GM19328 (cell line): ENCODE measurements at regions not wholly inside any gene's neighbourhood (a gene's known extent, or its start where the extent isn't known, plus 50 kb on each side); places are given as distances from the start of the nearest gene placed in this dataset.

Experiments used
- ATAC-seq: cut with Tn5 transposase; IDR thresholded peaks from one replicate; pipeline ENCODE4 v1.9.1; 2021; ENCODE audit warnings: mild to moderate bottlenecking, moderate library complexity; ENCODE audit not compliant: unreplicated experiment

DNA sequence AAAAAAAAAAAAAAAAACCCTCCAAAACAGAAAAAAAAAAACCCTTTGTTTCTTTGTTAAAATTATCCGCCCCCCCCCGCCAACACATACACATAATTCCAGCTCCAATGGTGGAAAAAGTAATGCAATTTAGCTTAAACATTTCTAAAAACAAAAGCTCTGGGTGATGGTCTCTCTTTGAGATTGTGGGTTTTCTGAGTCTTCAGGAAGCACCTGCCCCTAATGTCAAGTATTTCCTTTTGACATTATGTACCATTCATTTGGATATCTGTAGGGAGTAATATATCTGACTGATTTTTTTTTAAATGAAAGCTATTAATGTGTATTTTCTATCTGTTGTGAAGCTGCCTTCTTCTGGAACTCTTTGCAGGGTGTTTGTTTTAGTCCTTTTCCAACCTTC, 389.7 kb downstream of the TAF11L14 start:
- no peak for ATAC-seq

DNA sequence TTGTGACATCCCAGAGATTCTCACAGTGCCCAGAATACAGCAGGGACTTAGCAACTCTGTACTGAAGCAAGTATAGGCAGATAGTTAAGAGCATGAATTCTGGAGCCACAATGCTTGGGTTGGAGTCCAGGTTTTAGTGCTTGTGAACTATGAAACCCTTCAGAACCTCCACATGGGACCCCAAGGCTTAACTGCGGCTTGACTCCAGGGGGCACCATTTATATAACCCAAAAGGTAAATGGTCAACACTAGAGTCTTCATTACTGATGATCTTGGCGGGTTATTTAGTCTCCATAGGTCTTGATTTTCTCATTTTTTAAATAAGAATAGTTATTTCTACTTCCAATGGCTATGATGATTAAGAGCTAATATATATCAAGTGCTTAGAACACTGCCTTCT, 390.3 kb downstream of the TAF11L14 start:
- ATAC-seq: no peak

DNA sequence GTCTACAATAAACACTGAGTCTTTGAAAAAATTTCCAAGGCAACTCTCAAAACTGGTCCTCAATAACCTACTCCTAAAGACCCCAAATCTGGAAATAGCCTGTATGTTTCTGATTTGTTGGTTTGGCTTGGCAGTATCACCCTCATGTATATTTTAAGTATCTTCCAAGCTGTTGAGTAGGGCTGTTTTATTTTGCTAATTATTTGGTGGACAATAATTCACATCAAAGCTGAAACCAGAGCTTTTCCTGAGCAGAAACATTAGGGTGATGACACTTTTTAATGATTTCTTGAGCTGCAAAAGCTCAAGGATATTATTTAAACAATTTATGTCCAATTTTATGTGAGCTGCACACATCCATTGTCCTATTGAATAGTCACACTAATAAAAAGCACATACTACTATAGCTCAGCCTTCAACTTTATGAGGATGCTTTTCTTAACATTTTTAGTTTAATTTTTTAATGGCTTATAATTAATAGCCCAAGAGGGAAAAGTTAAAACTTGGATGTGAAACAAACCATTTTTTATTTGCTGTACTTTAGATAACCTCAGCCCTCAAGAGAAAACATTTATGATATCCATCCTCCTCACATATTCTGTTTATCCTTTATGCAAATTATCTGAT, 393.1 kb downstream of the TAF11L14 start:
- ATAC-seq: no peak

DNA sequence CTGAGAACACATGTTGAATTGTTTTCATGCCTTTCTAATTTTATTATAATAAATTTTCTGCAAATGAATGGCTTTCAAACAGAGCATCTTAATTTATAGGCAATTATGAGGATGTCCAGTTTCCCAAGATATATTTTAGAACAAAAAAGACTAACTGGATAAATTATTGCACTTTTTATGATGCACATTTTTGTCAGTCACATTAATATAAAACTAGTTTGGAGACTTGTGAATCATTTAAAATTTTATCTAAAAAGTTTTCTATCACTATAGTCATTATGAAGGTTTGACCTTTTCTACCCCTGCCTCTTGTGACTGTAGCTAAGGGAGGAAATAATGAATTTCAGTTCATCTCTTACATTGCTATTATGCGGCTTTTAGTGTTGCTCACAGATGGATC, 393.8 kb downstream of the TAF11L14 start:
- ATAC-seq: no peak

DNA sequence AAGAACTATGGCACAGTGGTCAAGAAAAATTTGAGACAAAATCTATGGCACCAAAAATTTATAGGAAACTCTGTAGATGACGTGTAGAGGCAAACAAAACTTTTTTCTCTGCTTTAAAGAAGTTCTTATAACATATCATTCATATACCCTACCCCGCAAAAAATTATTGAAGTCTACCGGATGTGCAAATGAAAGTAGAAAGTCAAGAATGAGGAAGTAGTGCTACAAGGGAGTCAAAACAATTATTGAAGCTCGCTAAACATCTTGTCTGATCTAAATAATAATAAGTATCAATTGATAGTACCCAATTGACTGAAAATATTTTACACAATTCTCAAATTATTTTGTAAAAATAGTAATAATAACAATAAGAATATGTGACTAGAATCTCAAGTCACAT, 398.5 kb downstream of the TAF11L14 start:
- no peak for ATAC-seq

DNA sequence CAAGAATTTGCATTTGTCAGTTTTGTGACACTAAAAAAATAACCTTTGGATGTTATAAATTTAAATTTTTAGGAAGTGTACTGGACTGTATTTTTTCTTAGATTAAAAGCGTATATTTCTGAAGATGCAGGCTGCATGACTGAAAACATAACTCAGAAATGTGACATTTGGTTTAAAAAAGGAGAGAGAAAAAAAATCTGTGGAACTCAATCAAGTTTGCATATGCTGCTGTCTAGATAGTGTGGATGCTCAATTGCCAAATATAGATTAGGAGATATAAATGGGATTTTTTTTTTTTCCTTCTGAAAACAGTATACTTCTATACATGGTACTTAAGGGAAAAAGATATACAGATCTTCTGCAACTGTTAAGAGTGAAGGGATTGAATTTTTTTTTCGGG, 402.3 kb downstream of the TAF11L14 start:
- ATAC-seq: no peak

DNA sequence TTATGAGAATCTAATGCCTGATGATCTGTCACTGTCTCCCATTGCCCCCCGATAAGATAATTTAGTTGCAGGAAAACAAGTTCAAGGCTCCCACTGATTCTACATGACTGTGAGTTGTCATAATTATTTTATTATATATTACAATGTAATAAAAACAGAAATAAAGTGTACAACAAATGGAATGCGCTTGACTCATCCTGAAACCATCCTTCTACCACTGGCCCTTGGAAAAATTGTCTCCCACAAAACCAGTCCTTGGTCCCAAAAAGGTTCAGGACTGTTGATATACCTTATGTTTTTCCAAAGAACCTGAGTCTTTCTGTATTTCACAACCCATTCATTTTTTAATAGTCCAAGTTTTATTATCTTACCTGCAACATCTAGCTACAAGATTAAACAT, 403.5 kb downstream of the TAF11L14 start:
- ATAC-seq: no peak

DNA sequence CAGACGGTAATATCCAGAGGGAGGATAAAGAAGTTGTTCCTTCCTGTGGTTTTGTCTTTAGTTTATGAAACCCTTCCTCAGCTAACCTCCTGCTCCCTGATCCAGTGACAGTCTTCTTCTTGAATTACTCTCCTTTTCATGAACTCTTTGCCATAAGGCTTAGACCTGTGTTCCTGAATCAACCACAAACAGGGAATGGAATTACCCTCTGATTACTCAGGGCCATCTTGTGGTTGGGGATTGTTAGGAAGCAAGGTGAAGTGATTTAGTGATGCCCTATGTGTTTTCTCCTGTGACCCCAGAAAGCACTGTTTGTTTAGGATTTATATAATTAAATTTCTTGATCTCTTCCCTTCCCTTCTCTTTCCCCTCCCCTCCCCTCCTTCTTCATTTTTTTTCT, 409.1 kb downstream of the TAF11L14 start:
- ATAC-seq: no peak

DNA sequence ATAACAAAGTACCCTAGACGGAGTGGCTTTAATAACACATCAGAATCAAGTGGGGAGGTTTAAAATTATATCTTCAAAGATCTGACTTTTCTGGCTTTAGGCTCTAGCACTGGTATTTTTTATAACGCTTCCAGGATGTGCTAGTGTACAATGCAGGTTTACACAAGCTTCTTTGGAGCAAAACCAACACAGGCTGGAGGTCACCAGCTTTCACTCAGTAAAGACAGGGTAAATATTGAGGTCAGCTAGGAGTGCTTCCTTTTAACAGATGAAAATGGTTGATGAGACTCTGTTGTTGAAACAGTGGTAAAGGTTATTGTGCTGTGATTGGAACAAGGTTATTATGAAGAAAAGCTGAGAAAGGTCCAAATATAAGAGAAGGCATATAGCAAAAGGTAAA, 414.2 kb downstream of the TAF11L14 start:
- no peak for ATAC-seq

DNA sequence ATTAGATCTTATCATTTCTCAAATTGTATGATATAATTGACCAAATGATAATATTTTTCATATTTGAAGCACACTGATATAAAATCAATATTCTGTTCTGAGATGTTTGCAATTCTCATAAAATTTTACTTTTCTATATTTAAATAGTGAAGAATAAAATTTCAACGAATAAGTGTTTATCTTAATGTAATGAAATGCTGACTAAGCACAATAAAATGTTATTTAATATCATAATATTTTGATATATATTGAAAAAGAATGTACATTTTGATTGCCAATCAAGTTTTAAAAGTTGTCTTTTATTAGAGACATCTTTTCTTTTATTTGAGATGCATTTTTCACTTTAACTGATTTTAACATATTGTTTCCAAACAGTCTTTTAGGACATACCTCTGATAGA, 416.1 kb downstream of the TAF11L14 start:
- no peak for ATAC-seq

DNA sequence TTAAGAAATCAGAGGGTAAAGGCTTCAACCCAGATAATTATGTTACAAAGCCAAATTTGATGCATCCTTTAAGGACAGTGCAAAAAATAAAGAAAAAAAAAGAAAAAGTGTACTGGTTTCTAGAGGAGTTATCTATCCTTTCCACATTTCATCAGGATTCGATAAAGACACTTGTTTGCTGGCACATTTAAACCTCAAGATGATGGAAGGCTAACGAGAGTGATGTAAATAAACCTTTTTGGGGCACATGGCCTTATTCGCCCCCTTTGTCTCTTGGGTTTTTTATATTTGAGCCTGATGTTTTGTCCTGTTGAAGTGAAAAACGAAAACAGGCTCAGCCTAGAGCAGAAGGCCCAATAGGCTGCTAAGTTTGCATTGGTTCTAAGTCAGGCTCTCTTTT, 416.5 kb downstream of the TAF11L14 start:
- ATAC-seq: no peak

DNA sequence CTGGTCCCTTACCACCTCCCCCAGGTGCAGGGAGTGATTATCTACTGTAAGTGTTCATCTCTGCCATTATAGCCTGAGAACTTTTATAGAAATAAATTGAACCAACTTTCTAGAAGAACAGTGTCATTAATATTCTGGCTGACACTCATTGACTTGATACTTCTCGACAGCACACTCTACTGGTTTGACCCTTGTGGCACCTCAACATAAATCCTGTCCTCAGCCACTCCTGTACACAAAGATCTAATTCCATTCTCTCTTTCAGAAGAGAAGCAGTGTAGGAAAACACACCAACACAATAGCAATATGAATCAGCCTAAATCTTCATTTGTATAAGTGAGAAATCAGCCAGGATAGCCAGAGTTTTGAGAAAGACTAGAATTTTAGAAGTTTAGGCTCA, 417.7 kb downstream of the TAF11L14 start:
- ATAC-seq: no peak

DNA sequence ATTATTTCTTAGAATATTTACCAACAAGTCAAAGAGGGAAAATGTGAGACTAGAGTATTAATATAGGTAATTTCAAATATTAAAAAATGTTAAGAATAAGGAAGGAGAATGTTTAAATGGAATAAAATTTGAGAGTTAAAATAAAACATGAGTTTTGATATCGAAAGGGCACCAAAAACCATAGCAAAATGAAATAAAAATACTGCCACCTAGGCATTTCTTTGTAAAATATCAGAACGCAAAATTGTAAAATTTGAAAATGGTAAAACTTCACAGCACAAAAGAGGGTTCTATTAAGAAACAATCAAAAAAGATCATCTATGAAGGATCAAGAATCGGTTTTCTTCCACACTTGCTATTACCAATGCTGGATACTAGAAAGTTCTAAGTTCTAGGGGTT, 418.3 kb downstream of the TAF11L14 start:
- no peak for ATAC-seq

DNA sequence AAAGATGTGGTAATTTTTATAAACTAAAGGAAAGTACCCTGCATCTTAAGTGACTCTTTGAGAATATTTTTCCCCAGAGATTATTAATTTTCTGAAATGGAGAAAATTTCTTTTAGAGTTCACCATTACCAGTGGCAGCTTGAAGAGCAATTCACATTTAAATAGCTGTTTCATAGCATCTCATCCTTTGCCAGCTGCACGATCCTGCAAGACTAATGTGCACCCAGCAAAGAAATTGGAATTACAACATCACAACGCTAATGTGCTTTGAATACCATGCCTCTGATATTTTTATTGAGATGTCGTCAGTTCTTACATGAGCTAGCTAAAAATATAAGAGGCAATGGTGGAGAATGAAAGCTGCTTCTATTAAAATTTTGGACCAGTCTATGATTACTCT, 423.5 kb downstream of the TAF11L14 start:
- no peak for ATAC-seq

DNA sequence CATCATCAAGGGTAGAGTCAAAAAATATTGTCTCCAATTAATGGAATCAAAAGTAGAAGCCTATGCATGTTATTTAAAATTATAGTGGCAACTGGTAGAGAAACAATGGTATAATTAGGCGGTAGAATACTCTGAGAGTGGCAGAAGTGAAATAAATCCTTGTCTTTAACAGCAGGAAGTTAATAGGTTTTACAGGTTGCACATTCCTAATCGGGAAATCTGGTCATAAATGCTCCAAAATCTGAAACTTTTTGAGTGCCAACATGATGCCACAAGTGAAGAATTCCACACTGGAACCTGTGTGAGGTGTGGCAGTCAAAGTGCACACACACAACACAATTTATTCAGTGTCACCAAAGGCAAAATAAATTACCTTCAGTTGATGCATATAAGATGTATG, 433.4 kb downstream of the TAF11L14 start:
- ATAC-seq: no peak

DNA sequence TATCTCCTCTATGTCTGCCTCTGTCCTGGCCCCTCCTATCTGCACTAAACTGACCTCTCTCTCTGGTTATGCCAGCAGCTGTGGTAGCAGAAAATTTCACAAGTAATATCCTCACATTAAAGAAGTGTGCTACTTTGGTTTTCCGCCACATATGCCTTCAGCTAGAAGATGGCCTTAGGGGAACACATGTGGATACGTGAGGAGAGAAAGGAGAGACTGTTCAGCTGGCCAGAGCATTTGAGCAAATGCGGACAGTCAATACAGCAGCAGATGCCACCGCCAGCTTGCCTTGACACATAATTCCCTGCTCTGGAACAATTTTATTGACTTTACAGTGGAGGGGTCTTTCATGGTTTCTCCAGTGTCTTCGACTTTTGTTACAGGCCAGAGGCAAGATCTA, 434.6 kb downstream of the TAF11L14 start:
- no peak for ATAC-seq

DNA sequence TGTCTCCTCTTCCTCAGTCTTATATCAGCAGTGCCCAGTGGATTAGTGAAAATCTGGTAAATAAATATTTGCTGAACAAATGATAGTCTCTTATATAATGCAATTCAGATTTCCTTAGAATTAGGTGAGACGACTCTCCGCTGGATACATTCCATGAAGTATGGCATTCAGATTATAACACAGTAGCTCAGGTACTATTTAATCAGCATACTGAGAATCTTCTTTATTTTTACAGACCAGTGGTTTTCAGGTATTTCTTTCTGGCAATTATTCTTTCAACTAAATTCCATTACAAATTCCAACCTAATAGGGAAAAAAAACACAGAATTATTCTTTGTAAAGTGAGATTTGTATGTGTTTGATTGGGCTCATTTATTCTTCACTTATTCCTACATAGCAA, 435.5 kb downstream of the TAF11L14 start:
- no peak for ATAC-seq

DNA sequence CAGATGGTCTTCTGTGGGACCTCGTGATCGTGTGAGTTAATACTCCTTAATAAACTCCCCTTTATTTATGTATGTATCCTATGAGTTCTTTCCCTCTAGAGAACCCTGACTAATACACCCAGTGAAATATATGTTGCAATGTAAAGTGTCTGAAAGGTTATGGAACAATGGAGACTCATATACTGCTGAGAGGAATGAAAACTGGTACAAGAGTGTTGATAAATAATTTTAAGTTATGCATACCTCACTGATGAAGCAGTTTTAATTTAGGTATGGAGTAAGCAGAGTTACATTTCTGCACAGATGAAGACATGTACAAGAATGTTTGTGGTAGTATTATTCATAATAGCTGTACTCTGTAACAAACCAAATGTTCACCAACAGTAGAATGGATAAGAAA, 438.3 kb downstream of the TAF11L14 start:
- no peak for ATAC-seq

DNA sequence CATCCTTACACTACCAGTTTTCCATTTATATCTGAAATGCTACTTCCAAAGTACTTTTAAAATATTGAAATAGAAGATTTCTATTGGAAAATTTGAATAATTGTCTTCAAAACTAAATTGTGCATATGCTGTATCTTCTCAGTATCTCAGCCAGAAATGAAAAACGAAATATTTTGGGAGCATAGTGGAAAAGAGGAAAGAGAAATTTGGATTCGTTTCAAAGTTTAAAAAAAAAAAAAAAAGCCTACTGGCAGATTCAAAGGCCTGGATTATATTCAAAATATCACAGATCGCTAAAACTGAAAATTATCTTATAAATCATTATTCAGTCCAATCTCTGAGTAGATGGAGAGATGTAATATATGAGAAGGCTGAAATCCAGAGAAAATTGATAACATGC, 440.7 kb downstream of the TAF11L14 start:
- ATAC-seq: no peak

DNA sequence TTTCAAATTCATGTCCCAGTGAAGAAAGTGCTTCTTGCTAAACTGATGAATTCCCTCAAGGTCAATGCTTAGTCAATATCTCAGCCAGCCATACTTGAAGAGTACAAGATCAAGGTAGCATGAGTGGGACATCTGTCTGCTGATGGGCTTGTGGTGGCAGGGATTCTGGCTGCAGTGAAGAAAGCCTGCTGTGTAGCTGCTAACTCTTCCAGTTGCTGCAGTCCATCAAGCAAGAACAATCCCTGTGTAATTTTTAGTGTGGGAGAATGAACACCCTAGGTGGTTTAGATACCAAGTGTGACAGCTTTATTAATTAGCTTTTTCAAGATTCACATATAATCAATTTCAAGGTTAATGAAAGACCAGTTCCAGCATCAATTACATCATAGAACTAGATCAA, 443.9 kb downstream of the TAF11L14 start:
- no peak for ATAC-seq

DNA sequence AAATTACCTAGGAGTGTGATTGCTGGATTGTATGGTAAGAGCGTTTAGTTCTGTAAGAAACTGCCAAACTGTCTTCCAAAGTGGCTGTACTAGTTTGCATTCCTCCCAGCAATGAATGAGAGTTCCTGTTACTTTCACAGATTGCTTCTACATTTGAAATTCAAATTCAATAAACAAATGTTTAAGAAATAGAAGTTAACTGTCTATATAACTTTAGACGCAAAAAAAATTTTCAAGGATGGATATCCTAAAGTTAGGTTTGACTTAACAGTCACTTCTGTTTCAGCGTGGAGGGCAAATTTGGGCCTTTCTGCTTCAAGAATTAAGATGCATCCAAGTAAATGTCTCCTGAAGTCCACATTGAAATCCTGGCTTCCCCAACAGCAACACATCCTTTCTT, 445.6 kb downstream of the TAF11L14 start:
- ATAC-seq: no peak

DNA sequence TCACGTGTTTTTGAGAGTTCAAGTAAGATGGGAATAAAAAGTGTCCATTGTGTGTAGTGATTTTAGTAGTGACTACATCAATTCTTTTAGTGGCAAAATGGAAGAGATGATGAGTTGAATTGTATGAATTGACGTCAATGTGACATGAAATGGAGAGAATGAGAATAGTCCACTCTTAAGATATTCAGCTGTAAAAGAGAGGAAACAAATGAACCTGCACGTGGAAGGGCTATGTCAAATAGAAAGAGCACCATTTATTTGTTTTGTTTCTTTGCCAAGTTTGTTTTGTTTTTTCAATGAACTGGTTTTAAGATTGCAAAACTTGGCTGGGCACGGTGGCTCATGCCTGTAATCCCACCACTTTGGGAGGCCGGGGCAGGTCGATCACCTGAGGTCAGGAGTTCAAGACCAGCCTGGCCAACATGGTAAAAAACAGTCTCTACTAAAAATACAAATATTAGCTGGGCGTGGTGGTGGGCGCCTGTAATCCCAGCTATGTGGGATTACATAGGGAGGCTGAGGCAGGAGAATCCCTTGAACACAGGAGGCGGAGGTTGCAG, 453.8 kb downstream of the TAF11L14 start:
- ATAC-seq: no peak

DNA sequence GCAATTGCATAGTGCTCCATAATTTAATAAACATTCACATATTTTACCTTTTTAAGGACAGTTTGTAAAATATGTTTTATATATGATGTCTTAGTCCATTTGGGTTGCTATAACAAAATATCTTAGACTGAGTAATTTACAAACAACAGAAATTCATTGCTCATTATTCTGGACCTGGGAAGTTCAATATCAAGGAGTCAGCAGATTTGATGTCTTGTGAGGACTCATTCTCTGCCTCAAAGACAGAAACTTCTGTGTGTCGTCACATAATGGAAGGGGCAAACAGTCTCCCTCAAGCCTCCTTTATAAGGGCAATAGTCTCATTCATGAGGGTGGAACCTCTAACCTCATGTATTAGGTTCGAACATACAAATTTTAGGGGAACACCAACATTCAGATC, 455.9 kb downstream of the TAF11L14 start:
- ATAC-seq: no peak
